PC-3 (cell line): ENCODE measurements at regions not wholly inside any gene's neighbourhood (a gene's known extent, or its start where the extent isn't known, plus 50 kb on each side); places are given as distances from the start of the nearest gene placed in this dataset.
A peak's percentile ranks its signal among the peaks of the same experiment; 100 is the strongest.
"Not testable (repeated sequence)": the region's sequence is repeated elsewhere in the genome, so short reads cannot be mapped to it uniquely, and the experiment has no call there.

Experiments
- ATAC-seq: fragments of 200-7000 bp; cut with Tn5 transposase; 2 replicates; pipeline ENCODE4 v1.9.1; 2020; ENCODE audit warnings: mild to moderate bottlenecking, moderate library complexity
- BruUV-seq: library from RNA; stranded (reverse); fragments of 400-500 nt; replicated peaks from 2 replicates; lab custom pipeline; 2021; lab: Mats Ljungman, UMichigan
- CTCF ChIA-PET: fragments of 300-600 bp; sonication (Branson Sonifier 250); formaldehyde crosslinking; loops from one replicate; lab custom pipeline; 2022; ENCODE audit warnings: antibody characterized with exemption; lab: Charles Lee
- POLR2A ChIA-PET: fragments of 300-600 bp; sonication (Branson Sonifier 250); formaldehyde crosslinking; loops from one replicate; lab custom pipeline; 2022; ENCODE audit warnings: antibody characterized with exemption; ENCODE audit not compliant: unreplicated experiment; lab: Charles Lee
- DNase-seq: peaks from one replicate; pipeline ENCODE4 v3.0.0-alpha.2; 2015
- H2AFZ ChIP-seq: fragments of 300-600 bp; sonication (generic); 2 replicates; pipeline ENCODE4 v1.6.0; 2016; ENCODE audit warnings: antibody characterized with exemption, low read length
- H3F3A ChIP-seq: fragments of 300-600 bp; sonication (generic); one replicate; pipeline ENCODE4 v1.6.0; 2017; ENCODE audit warnings: antibody characterized with exemption, low read length, control low read depth, mild to moderate bottlenecking; ENCODE audit not compliant: unreplicated experiment
- H3K27ac ChIP-seq: fragments of 300-600 bp; sonication (generic); 2 replicates; pipeline ENCODE4 v1.5.1; 2016; ENCODE audit warnings: mild to moderate bottlenecking, low read length
- H3K27me3 ChIP-seq: fragments of 300-600 bp; sonication (generic); 2 replicates; pipeline ENCODE4 v1.6.1; 2016; ENCODE audit warnings: low read length, mixed read lengths
- H3K36me3 ChIP-seq: fragments of 300-600 bp; sonication (generic); 2 replicates; pipeline ENCODE4 v1.6.1; 2016; ENCODE audit warnings: low read depth, mixed run types, low read length, mixed read lengths
- H3K4me1 ChIP-seq: fragments of 300-600 bp; sonication (generic); 2 replicates; pipeline ENCODE4 v1.5.1; 2016; ENCODE audit warnings: low read length; ENCODE audit not compliant: insufficient read depth
- H3K4me2 ChIP-seq: fragments of 300-600 bp; sonication (generic); 2 replicates; pipeline ENCODE4 v1.6.0; 2016; ENCODE audit warnings: low read length
- H3K4me3 ChIP-seq: fragments of 300-600 bp; sonication (generic); 2 replicates; pipeline ENCODE4 v1.5.1; 2016; ENCODE audit warnings: mild to moderate bottlenecking, low read length, mixed read lengths
- H3K79me2 ChIP-seq: fragments of 300-600 bp; sonication (generic); 2 replicates; pipeline ENCODE4 v1.6.1; 2017; ENCODE audit warnings: low read length, mixed read lengths
- H3K9ac ChIP-seq: fragments of 300-600 bp; sonication (generic); 2 replicates; pipeline ENCODE4 v1.6.0; 2016; ENCODE audit warnings: mild to moderate bottlenecking, low read length
- H3K9me2 ChIP-seq: fragments of 300-600 bp; sonication (generic); replicated peaks from 2 replicates; pipeline ENCODE4 v1.6.1; 2016; ENCODE audit warnings: mixed run types, low read length, mixed read lengths
- H3K9me3 ChIP-seq: fragments of 300-600 bp; sonication (generic); 2 replicates; pipeline ENCODE4 v1.6.1; 2016; ENCODE audit warnings: low read length, mixed read lengths
- H4K20me1 ChIP-seq: fragments of 300-600 bp; sonication (generic); 2 replicates; pipeline ENCODE4 v1.6.1; 2016; ENCODE audit warnings: low read length, mixed read lengths
- intact Hi-C: fragments of 100-400 bp; cut with micrococcal nuclease; formaldehyde crosslinking; loops from 2 replicates; pipeline ENCODE4 v1.9.0; 2023

DNA sequence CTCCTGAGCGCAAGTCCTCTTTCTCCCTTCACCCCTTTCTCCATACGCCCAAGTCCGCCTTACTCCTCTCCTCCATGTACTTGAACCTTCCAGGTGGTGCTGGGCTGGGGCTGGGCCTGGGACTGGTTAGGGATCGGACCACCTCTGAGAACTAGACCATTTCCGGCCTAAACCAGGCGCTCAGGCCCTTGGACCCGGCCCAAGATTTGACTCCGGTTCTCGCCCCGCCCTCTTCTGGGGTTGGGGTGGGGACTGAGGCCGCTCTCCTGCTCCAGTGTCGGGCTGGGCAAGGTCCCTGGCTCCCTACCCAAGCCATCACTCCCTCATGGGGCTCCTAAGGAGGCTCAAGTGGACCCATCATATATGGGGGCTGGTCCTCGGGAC is 87.9 kb downstream of the LIMS4 start:
- CTCF ChIA-PET, H3K27ac ChIP-seq, H3K9ac ChIP-seq, H3K79me2 ChIP-seq, H3K9me2 ChIP-seq, H4K20me1 ChIP-seq, H3K4me2 ChIP-seq, DNase-seq, H3K27me3 ChIP-seq, H3K4me1 ChIP-seq, H3K9me3 ChIP-seq, H3K36me3 ChIP-seq, H2AFZ ChIP-seq, H3K4me3 ChIP-seq, POLR2A ChIA-PET, intact Hi-C loops, H3F3A ChIP-seq, BruUV-seq: not testable (repeated sequence)
- ATAC-seq = peak; percentile 30

- H3F3A ChIP-seq, H2AFZ ChIP-seq, H3K36me3 ChIP-seq, H3K9ac ChIP-seq, intact Hi-C loops, H3K79me2 ChIP-seq, H3K27ac ChIP-seq, H4K20me1 ChIP-seq, H3K4me1 ChIP-seq, H3K27me3 ChIP-seq, H3K9me2 ChIP-seq, H3K9me3 ChIP-seq, H3K4me2 ChIP-seq, DNase-seq, CTCF ChIA-PET, BruUV-seq, H3K4me3 ChIP-seq, POLR2A ChIA-PET: not testable (repeated sequence)
- peak; percentile 73 for ATAC-seq
These were observed 88.4 kb downstream of the LIMS4 start for GRCh38 chr2:110384109-110384735.

DNA sequence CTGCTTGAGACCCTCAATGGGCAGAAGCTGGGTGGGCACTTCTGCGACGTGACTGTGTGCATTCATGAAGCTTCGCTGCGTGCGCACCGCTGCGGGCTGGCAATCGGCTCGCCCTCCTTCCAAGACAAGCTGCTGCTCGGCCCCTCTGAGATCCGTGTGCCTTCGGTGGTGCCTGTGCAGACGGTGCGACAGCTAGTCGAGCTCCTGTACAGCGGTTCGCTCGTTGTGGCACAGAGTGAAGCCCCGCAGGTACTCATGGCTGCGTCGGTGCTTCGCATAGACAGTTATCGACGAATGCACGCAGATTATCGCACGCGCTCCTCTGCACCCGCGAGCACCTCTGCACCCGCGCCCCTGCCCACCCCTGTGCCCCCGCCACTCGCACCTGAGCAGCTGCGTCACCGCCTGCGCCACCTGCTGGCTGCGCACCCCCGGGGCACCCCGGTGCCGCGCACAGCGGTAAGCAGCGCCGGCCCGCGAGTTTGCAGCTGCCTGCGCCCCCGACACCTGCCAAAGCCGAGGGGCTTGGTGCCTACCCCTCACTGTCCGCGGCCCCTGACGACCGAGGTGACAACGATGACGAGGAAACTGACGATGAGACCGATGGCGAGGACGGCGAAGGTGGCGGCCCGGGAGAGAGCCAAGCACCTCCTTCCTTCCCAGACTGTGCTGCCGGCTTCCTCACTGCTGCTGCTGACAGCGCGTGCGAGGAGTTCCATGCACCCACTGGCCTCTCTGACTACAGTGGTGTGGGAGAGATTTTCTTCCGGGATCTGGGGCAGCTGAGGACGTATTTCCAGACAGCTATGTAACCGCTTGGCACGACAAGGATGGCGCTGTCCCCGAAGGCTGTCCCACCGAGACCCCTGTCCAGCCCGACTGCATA is 89.2 kb downstream of the LIMS4 start:
- H4K20me1 ChIP-seq, H3K4me3 ChIP-seq, H3K27me3 ChIP-seq, H3K9ac ChIP-seq, H3K4me2 ChIP-seq, H3K79me2 ChIP-seq, CTCF ChIA-PET, H3K9me2 ChIP-seq, H3K9me3 ChIP-seq, H3K36me3 ChIP-seq, H2AFZ ChIP-seq, H3F3A ChIP-seq, DNase-seq, H3K4me1 ChIP-seq, intact Hi-C loops, POLR2A ChIA-PET, H3K27ac ChIP-seq: not testable (repeated sequence)
- TSS peak; percentile 11 for BruUV-seq
- peak; percentile 69 for ATAC-seq

DNA sequence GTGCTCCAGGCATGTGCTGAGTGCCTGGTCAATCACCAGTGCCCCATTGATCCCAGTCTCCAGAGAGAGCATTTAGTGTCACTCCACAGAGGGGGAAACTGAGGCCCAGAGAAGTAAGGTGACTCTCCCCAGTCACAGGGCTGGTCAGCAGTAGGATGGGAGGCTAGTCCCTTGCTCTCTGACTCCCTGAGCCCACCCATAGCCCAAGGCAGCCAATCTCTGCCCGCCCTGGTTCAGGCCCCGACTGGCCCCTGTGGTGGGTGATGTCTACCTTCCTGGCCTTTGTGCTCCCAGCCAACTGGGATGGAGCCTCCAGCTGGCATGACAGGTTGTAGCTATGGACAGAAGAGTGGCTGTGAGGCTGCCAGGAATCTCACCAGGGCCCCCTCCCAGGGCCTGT is 99.1 kb downstream of the LIMS4 start:
- H3K9ac ChIP-seq, H3K9me2 ChIP-seq, H3K4me3 ChIP-seq, H3K27me3 ChIP-seq, H3F3A ChIP-seq, DNase-seq, POLR2A ChIA-PET, ATAC-seq, H3K9me3 ChIP-seq, H3K36me3 ChIP-seq, H2AFZ ChIP-seq, intact Hi-C loops, H3K27ac ChIP-seq, BruUV-seq, H3K79me2 ChIP-seq, H3K4me1 ChIP-seq, CTCF ChIA-PET, H3K4me2 ChIP-seq, H4K20me1 ChIP-seq: not testable (repeated sequence)

DNA sequence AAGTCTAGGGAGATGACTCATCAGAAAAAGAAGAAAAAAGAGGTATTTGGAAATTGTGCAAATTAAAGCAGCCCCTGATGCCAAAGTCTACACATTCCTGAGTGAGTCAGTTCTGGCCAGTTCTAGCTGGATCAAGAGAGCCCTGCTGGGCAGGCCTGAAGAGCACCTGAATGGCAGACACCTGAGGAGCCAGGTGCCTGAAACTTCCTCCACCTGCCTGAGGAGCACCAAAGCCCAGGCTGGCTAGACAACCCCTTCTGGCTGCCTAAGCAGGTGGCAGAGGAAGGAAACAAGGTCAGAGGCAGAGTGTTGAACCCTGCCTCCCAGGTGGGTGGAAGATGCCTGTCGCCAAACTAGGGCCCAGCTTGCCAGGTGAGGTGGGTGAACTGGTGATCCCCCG is 101.0 kb downstream of the LIMS4 start:
- CTCF ChIA-PET, H3K4me2 ChIP-seq, H3K9me2 ChIP-seq, H3K79me2 ChIP-seq, H3K4me1 ChIP-seq, ATAC-seq, POLR2A ChIA-PET, H2AFZ ChIP-seq, intact Hi-C loops, H3K9me3 ChIP-seq, BruUV-seq, H3K36me3 ChIP-seq, H3F3A ChIP-seq, H3K4me3 ChIP-seq, H3K27me3 ChIP-seq, H3K27ac ChIP-seq, DNase-seq, H4K20me1 ChIP-seq, H3K9ac ChIP-seq: not testable (repeated sequence)

DNA sequence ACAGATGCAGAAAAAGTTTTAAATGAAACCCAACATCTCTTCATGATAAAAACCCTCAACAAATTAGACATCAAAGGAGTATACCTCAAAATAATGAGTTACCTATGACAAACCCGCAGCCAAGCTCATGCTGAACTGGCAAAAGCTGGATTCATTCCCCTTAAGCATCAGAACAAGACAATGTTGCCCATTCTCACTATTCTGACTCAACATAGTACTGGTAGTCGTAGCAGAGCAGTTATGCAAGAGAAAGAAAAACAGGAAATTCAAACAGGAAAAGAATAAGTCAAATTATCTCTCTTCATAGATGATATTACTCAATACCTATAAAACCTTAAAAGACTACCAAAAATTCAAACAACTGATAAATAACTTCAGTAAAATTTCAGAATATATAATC is 115.0 kb downstream of the LIMS4 start:
- H3K27ac ChIP-seq, H3F3A ChIP-seq, BruUV-seq, intact Hi-C loops, H4K20me1 ChIP-seq, H3K4me1 ChIP-seq, H3K4me3 ChIP-seq, H3K9me3 ChIP-seq, H3K36me3 ChIP-seq, POLR2A ChIA-PET, H3K9ac ChIP-seq, H2AFZ ChIP-seq, H3K79me2 ChIP-seq, CTCF ChIA-PET, H3K27me3 ChIP-seq, DNase-seq, H3K9me2 ChIP-seq, H3K4me2 ChIP-seq, ATAC-seq: not testable (repeated sequence)
